NCI-H2107 (cell line): ENCODE measurements at regions not wholly inside any gene's neighbourhood (a gene's known extent, or its start where the extent isn't known, plus 50 kb on each side); places are given as distances from the start of the nearest gene placed in this dataset.
"Not testable (repeated sequence)": the region's sequence is repeated elsewhere in the genome, so short reads cannot be mapped to it uniquely, and the experiment has no call there.

ENCODE experiments used
- DNase-seq: peaks from one replicate; lab custom pipeline; 2025; lab: John Stamatoyannopoulos, UW

- DNase-seq, result no peak
Observed at GRCh38 chr3:181267312-181267711, 277.8 kb upstream of the DNAJC19 start.

GRCh38 chr3:181265750-181266333, 276.3 kb upstream of the DNAJC19 start:
- no peak for DNase-seq

DNA sequence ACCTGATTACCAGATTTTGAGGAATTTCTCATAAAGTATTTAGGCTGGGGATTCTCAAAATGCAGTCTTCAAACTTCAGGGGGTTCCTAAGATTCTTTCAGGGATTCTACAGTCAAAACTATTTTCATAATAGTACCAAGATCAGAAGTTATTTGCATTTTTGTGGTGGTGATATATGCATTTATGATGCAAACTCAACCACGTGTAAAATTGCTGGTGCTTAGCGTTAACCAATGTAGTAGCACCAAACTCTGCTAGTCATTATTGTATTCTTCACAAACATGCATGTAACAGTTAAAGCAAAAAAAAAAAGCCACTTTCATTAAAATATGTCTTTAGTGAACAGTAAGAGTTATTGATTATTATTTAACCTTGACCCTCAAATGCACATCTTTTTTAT, 274.9 kb upstream of the DNAJC19 start:
- DNase-seq, result no peak

GRCh38 chr3:181253796-181254195, 264.3 kb upstream of the DNAJC19 start:
- no peak for DNase-seq

GRCh38 chr3:181252631-181253030, 263.1 kb upstream of the DNAJC19 start:
- DNase-seq, result no peak

GRCh38 chr3:181250714-181251113, 261.2 kb upstream of the DNAJC19 start:
- DNase-seq, result no peak

GRCh38 chr3:181239441-181239840, 249.9 kb upstream of the DNAJC19 start:
- no peak for DNase-seq

DNA sequence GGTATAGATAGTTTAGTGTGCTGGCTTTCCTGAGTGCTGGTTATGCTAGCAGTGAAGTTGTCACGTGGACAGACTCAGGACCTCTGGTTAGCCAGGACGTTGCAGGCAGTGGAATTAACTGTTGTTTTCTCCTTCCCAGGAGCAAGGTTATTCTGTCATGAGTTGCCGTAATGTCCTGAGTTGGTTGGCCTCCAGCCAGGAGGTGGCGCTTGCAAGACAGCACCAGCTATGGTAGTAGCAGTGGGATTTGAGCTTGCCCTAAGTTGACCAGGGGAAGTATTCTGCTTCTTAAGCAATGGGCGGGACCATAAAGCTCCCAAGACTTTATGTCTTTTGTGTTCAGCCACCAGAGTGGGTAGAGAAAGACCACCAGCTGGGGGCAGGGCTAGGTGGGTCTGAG, 240.7 kb upstream of the DNAJC19 start:
- no peak for DNase-seq

- no peak for DNase-seq
Observed at GRCh38 chr3:181213347-181213746, 223.8 kb upstream of the DNAJC19 start.

DNA sequence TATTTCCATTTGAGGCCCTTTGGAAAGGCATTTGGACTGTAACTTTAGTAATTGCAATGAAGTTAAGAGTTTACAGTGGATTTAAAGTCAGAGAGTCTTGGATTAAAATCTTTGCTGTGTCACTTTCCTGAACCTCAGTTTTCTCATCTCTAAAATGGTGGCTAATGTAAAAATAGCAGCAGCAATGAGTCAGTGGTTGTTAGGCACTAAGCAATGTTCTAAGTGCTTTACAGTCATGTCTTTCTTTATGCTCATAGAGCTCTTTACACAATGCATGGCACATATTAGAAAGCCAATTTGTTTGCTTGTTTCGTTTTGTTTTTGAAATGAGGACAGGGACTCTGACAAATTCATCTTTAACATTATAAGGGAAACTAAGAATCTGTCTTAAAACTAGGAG, 222.7 kb upstream of the DNAJC19 start:
- no peak for DNase-seq

GRCh38 chr3:181210275-181210674, 220.7 kb upstream of the DNAJC19 start:
- peak; percentile 62 for DNase-seq

DNA sequence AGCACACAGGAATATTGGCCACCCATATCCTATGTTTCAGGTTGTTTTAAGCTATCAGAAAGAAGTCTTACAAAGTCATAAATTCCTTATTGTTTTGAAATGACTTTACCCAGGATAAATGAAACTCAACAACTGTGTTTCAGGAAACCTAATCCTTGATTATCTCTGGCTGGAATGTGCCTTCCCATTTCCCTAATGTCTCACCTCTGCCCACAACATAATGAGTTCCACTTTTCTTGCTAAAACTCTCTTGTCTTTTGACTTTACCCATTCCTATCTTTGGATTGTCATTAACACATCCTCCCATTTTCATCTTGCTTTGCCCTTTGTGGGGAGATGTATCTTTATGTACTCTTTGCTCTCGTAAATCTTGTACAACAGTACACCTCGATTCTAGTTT, 200.0 kb upstream of the DNAJC19 start:
- no peak for DNase-seq

DNA sequence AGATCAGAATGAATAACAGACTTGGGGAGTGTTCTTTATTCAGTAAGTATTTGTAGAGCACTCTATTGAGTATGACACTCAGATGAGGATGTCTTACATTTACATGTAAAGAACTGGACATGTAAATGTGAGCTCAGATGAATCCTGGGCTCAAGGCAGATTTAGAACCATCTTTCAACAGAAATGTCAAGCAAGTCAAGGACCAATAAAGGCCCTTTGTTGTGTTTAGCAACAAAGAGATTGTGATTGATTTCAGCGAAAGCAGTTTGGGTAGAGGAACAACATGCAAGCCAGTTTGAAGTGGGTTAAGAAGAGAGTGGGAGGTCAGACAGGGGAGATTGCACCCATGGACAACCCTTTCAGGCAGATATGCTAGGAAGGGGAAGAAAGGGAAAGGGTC, 194.2 kb upstream of the DNAJC19 start:
- no peak for DNase-seq

GRCh38 chr3:181183057-181183456, 193.5 kb upstream of the DNAJC19 start:
- DNase-seq, result not testable (repeated sequence)

GRCh38 chr3:181178991-181179390, 189.5 kb upstream of the DNAJC19 start:
- DNase-seq, result no peak

DNA sequence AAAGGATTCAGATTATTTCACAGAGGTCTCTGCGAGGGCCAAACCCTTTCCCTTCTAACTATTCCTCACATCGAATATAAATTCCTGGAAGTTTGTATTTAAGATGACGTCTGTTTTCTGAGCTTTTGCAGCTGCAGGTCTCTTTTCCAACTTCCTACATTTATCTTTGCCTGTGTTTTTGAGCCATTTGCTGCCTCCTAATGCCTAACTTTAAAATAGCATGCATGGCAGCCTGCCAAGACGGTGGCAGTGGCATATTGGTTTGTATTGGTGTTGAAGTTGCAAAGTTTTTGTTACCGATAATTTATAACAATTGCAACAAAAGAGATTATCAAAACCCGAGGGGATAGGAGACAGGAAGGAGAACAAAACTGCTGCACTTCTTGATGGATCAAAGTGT, 187.1 kb upstream of the DNAJC19 start:
- DNase-seq, result peak; percentile 90

GRCh38 chr3:181174676-181175233, 185.2 kb upstream of the DNAJC19 start:
- DNase-seq, result no peak

GRCh38 chr3:181174022-181174421, 184.5 kb upstream of the DNAJC19 start:
- DNase-seq, result no peak

GRCh38 chr3:181173227-181173626, 183.7 kb upstream of the DNAJC19 start:
- DNase-seq, result no peak

- no peak for DNase-seq
Observed at GRCh38 chr3:181134873-181135272, 145.3 kb upstream of the DNAJC19 start.

- DNase-seq, result no peak
Observed at GRCh38 chr3:181133832-181134231, 144.3 kb upstream of the DNAJC19 start.

DNA sequence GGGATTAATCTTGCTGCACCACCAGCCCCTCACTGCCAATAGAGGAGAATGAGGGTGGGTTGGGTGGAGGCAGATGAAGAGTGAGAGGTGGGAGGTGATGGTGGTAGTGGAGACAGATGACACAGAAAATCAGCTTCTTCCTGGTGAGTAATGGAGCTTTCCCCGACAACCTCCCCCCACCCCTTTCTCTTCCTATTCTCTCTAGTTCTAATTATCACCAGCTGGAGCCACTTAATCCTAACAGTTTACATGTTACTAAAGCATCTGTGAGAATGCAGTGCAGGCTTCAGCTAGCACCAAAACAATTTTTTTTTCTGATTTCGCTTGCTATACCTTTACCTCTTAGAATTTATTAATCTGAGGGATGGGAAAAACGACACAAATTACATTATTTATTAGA, 116.1 kb upstream of the DNAJC19 start:
- DNase-seq, result no peak

GRCh38 chr3:181103605-181104004, 114.1 kb upstream of the DNAJC19 start:
- no peak for DNase-seq

- no peak for DNase-seq
Observed at GRCh38 chr3:181086011-181086410, 96.5 kb upstream of the DNAJC19 start.
